Activated CD8-positive, alpha-beta memory T cell treated with anti-CD3 and anti-CD28 coated beads, Interleukin-2, amount 50 U/mL, for 4 hours (primary cell): ENCODE measurements at regions not wholly inside any gene's neighbourhood (a gene's known extent, or its start where the extent isn't known, plus 50 kb on each side); places are given as distances from the start of the nearest gene placed in this dataset.
"Not testable (repeated sequence)": the region's sequence is repeated elsewhere in the genome, so short reads cannot be mapped to it uniquely, and the experiment has no call there.

Source experiments
- DNase-seq: peaks from one replicate; pipeline ENCODE4 v3.0.0-alpha.2; 2020

DNA sequence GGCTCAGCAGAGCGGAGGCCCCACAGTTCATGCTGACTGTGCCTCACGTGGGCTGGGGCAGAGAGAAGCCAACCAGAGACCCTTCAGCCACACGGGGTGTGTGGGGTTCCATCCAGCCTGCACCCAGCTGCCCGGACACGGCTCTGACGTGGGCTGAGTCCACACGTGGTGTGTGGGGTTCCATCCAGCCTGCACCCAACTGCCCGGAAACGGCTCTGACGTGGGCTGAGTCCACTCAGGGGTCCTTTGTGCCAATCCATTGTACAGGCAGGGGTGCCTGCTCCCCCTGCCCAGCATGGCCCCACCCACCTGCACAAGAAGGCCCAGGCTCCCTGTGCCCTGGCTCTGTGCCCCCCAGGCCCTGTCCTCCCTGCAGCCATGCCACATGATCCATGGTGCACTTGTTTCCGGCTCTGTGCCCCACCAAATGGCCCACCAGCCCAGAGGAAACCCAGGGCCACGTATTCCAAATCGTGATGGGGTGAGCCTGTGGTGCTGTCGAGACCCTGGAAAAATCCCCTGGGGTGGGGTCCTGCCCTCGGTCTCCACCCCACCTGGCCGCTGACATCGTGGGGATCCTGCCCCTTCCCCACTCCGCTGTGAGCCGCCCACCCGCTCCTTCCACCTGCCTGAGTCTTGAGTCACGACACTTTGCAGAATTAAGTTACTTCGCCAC lies 99.3 kb upstream of the SFSWAP start:
- DNase-seq = no peak

DNA sequence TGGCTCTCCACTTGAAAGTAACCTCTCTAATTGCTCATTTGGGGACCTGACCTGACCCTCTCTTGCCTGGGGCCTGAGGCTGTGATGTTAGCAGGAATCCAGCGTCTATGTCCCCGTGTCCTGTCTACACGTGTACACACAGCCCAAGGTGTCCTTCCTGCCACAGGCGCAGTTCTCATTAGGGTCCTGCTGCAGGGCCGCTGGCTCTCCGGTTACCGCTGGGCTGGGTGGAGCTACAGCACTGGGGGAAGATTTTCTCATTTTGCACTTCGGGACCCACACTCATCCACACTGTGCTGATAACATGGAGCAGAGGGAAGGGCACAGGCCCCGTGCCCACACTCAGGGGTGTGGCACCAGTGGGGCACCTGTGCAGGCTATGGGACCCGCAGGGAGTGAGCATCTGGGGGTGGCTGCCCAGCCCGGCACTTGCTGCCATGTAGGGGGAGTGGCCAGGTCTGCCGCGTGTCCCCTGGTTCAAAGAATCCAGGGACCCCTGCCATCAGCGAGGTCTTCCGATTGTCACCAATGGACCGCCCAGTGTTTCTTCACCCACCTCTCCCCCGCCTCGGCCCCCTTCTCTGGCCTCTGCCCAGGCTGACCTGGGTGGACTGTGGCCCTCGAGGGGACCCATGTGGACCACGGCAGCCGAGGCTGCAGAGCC lies 98.7 kb upstream of the SFSWAP start:
- DNase-seq = no peak

DNA sequence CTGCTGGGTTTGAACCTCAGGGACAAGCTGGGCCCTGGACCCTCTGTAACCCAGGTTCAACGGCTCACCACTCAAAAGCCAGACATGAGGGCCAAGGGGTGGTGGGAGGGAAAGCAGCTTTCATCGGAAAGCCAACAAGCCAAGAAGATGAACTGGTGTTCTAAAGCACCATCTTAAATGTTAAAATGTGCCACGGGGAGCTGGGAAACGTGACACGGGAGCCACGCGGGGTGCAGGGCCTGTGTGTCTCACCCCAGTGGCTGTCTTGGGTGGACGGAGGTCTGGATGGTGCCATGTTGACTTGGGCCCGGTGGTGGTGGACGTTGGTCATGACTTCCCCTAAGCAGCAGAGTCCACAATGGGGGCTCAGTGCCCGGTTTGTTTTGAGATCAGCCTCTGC lies 97.7 kb upstream of the SFSWAP start:
- DNase-seq = no peak

DNA sequence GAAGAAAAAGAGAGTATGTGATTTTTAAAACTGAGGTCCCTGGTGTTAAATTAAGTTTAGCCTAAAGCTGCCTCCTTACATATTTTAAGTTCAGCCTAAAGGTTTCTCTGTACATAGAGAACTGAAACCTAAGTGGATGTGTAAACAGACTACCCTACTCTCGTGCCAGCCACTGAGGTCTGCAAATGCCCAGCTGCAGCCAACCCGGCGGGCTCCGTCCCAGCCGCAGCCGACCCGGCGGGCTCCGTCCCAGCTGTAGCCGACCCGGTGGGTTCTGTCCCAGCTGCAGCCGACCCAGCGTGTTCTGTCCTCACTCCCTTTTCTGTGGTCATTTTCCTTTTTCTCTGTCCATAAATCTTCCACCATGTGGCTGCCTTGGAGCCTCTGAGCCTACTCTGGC lies 97.2 kb upstream of the SFSWAP start:
- DNase-seq = no peak

DNA sequence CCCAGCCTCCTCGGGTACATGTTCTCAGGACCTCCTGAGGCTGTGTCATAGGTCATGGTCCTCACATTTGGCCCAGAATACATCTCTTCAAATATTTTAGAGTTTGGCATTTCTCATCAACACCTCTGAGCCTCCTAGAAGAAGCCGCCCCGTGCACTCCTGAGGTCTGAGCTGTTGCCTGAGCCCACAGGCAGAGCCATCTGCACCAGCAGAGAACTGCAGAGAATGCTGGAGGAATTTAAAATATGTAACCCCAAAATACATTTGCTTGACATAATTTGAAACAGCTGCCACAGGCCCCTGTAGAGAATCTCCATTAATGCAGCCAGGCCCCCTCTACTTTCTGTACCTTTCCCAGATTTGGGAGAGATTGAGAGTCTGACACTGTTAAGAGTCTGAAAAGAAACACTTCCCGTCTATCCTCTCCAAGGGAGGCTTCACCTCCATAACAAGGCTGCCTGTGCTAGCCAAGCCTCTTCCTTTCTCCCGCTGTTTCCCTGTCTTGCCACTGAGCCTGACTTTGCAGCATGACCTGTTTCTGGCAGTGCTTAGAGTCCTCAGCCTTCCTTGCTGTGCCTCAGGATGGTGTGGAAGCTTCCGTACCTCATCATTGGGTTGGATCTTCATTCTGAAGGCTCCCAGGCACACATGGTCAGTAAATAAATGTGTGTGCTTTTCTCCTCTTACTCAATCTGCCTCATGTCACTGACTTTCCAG lies 95.4 kb upstream of the SFSWAP start:
- DNase-seq = no peak

DNA sequence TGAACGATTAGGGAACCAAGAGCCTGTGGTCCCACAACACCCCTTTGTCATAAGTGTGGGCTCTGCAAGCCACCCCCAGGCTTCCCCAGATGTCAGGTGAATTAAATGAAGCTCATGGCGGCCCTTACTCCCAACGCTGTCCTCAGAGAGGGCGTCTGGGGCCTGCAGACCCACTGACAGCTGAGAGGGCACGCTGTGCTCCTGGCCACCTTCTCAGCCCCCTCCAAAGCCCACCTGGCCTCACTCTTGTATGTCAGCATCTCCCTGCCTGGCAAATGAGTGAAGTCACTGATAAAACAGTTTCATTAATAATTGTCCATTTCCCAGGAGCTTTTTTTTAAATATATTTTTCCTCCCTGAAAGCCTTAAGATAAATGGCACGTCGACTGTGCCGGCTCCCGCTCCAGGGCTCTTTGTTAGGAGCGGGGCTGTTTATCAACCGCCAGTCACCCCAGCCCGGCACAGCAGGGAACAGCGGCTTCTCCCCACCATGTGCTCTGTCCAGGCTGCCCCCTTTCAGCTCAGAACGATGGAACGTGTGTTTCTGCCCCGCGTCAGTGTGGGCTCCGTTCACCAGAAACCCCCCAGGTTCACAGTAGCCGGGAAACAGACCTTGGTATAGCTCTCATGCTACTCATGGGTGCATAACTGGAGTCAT lies 94.7 kb upstream of the SFSWAP start:
- no peak for DNase-seq

DNA sequence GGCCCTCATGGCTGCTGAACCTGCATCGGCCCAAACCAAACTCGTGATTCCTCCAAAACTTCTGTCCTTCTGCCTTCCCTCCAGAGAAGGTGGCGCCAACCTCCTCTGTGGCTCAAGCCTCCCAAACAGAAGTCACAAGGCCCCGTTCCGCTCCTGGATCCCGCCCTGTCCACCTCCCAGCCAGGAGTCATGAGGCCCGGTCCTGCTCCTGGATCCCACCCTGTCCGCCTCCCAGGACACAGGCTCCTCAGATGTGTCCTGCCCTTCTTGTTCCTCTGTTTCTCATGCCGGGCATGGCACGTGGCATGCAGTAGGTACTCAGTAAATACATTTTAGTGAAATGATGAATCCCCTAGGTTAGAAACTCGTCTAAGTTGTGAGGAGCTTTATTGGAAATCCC lies 94.2 kb upstream of the SFSWAP start:
- no peak for DNase-seq

DNA sequence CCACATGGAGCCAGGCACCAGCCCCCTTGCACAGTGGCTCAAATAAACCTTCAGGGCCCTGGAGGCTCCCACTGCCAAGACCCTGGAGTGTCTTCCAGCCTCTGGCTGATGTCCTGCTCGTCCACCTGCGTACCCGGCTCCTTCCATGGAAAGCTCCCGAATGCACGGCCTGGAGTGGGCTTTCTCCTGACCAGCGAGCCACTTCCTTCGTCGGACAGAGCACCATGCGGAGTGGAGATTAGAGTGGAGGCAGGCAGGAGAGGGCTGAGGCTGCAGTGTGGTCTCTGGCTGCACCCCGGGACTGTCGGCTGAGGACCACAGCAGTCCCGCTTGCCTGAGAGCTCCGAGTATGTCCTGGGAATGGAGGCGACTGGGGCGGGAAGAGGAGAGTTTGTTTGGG lies 93.7 kb upstream of the SFSWAP start:
- DNase-seq = no peak

DNA sequence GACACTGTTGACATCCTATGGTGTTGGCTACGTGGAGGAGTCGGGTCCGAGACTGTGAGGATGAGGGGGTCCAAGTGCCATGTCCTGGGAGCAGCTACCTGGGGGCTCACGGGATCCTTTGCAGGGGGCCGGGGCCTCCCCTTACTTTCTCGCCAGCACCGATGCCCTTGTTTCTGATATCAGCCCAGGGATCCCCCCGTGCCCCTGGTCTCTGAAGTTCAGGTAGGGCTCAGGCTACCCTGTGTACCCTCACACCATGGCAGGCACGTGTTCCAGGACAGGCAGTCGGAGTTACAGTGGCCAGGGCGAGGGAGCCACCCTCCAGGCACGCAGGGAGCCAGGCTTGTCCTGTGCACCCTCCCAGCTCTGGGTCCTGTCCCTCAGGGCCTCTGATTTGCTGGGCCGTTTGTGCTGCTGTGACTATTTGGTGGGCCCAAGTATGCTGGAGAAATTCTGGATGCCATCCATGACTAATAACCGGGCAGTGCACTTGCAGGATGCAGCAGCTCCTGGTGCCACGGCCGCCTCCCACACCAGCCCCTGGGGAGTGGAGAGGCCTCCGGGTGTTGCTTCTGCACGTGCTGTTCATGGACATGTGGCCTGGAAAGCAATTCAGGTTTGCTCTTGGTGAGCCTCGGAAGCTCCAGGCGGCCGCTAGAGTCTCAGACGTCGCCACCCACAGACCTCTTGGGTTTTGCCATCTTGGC lies 93.1 kb upstream of the SFSWAP start:
- no peak for DNase-seq

DNA sequence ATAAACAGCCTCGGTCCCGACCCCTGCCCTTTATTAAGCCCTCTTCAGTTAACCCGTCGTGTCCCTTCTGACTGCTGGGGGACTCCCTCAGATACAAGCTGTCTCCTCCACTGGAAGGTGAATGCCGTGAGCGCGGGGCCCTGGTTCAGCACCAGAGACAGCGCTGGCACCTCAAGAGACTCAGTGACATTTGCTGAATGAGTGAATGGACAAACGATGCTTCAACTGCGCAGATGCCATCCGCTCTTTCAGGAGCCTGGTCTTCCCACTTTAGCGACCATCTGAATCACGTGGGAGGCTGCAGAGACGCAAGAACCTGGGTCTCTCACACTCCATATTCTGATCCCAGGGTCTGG lies 92.6 kb upstream of the SFSWAP start:
- no peak for DNase-seq

DNA sequence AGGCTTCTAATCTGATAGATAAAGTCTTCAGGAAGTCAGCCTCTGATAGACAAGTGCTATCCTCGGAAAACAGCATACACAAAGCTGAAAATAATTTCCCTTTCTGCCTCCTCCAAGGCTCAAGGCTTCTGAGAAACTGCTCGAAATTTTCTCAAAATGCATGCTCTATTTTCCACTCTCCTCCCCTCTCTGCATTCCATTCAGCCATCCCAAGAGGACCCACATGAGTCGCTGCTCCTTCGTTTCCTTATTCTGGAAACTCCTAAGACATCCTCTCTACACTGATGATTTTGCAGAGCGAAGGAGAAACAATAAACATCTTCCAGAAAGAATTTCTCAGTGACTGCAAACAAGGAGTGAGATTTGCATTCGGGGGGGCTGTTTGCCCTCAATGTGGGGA lies 92.2 kb upstream of the SFSWAP start:
- DNase-seq = no peak

DNA sequence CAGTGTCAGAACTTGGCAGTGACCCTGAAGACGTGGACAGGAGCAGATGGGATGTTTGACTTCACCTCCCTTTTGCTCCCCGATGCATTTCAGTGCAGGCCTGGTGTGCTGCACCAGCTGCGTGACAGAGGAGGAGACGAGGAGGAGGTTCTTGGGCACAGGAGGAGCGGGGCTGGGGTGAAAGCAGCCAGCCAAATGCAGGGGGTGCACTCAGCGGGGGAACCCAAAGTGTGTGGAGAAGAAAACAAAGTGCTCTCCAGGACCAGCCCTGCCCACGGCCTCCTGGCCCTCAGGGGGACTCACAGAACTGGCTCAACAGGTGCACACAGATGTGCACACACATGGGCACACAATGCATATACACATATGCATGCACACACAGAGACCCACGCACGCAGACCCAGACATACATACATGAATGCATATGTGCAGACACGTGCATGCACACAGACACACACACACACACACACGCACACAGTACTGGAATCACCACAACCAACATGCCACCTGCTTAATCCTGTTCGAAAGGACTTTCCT lies 91.7 kb upstream of the SFSWAP start:
- DNase-seq = no peak

DNA sequence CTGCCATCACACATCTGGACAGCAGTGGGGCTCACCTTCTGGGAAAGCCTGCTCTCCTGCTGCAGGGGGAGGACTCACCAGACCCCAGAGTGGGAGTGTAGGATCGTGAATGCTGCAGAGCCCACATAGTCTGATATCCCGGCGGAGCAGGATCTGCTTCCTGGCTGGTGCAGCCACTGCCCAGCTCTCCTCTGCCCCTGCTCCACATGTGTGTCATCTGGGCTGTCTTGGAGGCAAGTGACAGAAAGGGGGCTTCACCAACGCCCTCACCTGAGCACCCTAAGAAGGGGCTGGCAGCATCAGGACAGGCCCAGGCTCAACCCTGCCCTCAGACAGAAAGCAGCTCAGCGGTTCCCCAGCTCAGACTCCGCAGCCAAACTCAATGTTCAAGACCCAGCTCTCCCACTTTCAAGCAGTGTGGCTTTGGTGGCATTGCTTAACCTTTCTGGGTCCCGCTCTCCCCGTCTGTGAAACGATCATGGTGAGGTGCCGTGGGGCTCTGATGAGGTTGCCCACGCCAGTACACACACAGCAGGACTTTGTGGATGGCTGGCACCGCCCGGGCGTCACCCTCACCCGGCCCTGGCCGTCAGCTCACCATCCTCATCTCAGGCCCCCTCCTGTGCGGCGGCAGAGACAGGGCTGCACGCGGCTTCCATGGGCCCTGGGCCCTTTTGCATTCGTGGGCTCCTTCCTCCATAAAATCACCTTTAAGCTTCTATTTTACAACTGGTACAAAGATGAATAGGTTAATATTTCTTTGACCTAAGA lies 91.0 kb upstream of the SFSWAP start:
- no peak for DNase-seq

DNA sequence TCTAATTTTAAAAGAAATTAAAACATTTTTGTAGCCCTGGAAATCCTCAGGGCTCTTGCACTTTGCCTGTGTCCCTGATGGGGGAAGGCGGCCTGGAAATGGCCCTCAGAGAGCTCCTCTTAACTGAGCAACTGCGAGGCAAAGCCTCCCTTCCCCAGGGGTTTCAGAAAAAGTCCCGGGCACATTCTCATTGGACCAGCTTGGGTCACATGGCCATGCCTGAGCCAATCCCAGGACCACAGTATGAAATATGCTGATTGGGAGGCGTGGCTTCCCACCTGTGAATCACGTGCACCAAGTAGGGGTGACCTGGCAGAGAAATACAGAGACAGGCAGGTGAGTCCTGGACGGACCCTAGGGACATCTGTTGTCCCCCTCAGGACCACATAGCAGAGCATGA lies 90.4 kb upstream of the SFSWAP start:
- DNase-seq = no peak

DNA sequence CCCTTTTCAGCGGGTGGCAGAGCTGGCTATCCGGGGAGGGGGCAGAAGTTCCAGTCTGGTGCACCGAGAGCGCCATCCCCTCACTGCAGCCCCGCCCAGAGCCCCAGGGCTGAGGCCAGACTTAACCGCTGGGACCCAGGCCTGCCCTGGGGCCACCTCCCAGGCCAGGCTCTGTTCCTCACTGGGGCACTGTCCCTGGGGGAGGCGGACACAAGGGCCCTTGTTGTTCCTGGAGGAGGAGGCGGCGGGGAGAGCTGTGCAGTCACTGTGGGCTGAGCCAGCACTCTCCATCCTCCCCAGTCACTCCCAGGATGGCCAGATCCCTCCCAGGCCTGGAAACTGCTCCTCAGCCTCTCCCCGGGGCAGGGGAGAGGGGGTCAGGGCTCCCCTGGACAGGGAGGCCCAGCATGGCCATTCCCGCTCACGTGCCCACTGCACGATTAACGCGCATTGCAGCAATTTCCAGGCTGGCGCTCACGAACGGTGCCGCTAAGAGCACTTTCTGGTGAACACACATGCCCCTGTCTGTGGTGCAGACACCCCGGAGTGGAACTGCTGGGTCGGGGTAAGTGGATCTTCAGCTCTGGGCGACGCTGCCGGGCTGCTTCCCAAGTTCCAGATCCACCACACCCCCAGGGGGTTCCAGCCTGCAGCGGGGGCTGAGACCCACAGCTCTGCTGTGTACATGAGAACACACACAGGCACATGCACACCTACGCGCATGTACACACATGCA lies 89.8 kb upstream of the SFSWAP start:
- DNase-seq = no peak

DNA sequence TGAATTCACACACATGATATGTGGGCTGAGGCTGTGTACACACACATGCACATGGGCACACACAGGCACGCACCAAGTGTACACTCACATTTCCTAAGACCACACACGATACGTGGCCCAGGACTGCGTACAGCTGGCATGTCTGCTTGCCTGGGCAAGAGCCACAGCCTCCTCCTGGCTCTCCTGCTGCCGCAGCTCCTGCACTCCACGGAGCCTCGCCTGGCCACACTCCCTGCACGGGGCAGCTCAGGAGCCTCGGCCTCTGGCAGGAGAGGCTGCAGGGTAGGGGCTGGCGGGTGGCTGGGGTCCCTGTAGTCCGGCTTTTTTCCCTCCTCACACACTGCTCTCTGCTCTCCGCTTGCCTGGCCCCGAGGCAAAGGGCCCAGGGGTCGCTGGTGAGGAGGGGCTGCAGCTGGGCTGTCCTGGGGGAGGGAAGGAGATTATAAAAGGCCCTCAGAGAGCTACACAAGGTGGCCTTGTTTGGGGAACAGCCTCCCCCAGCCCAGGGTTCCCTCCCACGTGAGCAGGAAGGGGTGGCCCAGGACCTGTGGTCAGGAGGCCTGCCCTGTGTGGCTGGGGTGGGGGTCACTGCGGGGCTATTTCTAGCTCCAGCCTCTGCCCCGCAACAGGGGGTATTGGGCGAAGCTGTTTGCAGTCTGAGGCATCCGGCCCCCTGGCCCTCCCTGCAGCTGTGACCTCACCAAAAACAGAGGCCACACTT lies 89.0 kb upstream of the SFSWAP start:
- DNase-seq = no peak

DNA sequence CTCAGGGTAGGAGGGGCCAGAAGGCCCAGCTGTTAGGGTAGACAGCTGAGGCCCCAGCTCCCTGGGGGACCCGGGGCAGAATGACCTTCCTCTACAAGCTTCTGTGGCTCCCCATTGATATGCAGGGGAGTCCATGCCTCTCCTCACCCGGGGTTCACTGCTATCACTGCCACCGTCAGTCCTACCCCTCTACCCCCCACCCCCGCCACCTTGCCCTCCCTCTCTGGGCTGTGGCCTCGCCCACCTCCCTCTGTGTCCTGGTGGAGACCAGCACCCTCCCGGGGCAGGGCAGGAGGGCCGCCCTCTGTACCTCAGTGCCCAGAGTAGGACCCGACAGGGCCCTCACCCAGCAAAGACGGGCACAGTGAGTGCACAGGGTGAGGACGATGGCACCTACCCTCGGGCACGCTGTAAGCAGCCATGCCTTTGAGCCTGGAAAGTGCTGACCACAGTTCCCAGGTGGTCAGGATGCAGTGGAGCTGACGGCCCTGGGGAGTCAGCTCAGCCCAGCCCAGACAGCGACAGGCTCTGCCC lies 88.4 kb upstream of the SFSWAP start:
- no peak for DNase-seq

DNA sequence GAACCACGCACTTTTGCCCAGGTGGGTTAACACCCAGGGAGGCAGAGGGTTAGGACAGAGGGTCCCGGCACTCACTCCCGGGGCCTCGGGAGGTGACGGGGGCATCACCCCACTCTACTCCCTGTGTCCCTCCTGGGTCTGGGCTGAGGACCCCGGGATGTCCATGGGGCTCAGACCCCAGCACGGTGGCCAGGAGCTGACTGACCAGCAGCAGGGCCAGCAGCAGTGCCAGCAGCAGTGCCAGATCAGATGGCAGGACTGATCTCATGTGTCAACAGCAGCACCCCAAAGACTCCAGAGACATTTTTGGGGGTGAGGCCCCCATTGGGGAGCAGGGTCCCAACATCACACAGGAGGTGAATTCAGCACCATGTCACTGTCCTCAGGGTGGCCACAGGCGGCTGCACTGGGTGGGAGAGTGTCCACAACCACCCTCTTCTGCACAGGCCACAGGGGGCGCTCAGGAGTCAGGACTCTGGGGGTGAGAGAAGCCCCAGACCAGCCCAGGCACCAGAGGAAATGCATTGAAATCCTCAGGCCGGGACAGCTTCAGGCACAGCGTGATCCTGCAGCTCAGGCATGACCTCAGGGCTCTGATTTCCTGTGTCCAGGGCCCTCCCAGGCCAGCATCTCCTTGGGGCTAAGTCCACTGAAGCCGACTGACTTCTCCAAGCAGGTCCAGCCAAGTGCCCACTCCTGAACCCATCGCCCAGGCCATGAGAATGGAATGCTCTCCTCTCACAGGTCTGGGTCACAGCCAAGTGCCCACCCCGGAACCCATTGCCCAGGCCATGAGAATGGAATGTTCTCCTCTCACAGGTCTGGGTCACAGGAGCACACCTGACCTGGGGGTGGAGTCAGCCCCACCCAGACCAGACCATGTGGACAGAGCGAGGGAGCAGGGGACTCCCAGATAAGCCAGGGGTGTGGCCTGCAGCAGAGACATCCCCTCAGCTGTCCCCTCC lies 87.2 kb upstream of the SFSWAP start:
- DNase-seq = not testable (repeated sequence)

DNA sequence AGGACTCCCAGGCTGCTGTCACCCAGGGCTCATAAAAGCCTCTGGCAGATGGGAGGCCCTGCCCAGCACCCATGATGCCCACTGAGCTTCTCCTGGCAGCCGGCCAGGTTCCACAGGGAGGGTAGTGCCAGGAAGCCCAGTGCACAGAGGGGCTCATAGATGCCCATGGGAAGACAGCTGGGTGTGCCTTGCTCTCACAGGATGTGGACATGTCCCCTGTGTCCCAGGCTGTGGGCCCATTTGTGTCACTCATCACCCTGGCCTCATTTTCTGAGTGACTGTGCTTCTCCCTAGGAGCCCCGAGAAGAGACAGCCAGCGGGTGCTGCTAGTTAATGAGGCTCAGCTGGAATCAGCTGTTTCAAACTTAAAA lies 86.5 kb upstream of the SFSWAP start:
- DNase-seq = not testable (repeated sequence)
